ENCODE measurements at regions not wholly inside any gene's neighbourhood (a gene's known extent, or its start where the extent isn't known, plus 50 kb on each side); places are given as distances from the start of the nearest gene placed in this dataset.
"Not testable (repeated sequence)": the region's sequence is repeated elsewhere in the genome, so short reads cannot be mapped to it uniquely, and the experiment has no call there.

DNA sequence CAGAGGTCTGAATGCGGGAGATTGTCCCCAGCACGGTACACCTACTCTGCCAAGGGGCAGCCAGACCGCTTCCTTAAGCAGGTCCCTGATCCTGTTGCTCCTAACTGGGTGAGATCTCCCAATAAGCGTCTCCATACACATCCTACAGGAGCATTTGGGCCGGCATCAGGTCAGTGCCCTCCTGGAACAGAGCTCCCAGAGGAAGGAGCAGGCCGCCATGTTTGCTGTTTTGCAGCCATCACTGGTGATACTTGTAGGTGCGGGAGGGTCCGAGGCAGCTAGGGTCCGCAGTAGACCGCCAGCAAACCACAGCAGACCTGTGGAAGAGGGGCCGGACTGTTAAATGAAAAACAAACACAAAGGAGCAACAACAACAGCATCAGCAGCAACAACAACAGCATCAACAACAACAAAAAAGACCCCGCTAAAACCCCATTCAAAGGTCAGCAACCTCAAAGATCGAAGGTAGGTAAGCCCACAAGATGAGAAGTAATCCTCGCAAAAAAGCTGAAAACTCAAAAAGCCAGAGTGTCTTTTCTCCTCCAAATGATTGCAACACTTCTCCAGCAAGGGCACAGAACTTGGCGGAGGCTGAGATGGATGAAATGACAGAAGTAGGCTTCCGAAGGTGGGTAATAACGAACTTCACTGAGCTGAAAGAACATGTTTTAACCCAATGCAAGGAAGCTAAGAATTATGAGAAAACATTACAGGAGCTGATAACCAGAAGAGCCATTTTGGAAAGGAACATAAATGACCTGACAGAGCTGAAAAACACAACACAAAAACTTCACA lies 79.0 kb upstream of the CDH7 start:
- Histone ChIP-seq H3K4me3 (no peak overlapping the region), H3K27ac (no peak overlapping the region)

DNA sequence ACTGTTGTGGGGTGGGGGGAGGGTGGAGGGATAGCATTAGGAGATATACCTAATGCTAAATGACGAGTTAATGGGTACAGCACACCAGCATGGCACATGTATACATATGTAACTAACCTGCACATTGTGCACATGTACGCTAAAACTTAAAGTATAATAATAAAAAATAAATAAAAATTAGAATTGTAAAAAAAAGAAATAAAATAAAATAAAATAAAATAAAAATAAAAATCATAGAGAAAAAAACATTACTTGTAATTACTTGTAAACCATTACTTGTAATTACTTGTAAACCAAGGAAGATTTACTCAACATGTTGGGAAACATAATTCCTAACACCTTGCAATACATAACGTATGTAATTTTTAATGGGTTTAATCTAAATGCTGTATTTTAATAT lies 80.7 kb upstream of the CDH7 start:
- not testable (repeated sequence) for H3K27ac ChIP-seq, H3K4me3 ChIP-seq

DNA sequence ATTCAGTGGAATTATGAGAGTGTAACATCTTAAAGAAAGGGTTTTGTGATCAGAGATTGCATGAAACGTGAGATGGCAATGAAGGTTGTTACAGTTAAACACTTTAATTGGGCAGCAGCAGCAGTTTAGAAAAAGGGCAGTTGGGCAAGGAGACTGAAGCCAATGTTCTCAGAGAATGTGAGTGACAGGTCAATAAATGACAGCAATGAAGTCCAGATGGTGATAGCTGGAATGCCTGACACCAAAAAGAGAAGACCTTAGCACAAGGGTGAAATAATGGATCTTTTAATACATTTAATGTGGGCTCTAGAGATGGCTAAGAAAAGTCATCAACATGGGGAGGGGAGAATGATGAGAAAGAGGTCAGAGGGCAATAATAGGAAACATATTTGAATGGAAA lies 89.4 kb upstream of the CDH7 start:
- Histone ChIP-seq H3K4me3 (no peak overlapping the region), H3K27ac (no peak overlapping the region)

DNA sequence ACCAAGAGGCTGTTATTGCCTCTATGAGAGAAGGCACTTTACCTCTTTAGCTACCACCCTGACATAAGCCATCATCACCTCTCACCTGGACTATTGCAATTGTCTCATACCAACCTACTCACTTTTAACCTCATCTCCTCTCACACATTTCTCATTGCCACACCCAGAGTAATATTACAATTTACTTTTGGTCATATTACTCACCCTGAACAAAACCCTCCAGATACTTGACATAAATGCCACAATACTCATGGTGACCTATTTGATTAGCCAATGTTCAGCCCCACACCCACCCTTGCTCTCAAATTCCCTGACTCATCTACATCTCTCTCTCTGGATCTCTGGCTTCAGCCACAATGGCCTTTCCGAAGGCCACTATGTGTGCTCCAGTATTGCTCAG lies 90.9 kb upstream of the CDH7 start:
- Histone ChIP-seq H3K4me3 (no peak overlapping the region), H3K27ac (no peak overlapping the region)

DNA sequence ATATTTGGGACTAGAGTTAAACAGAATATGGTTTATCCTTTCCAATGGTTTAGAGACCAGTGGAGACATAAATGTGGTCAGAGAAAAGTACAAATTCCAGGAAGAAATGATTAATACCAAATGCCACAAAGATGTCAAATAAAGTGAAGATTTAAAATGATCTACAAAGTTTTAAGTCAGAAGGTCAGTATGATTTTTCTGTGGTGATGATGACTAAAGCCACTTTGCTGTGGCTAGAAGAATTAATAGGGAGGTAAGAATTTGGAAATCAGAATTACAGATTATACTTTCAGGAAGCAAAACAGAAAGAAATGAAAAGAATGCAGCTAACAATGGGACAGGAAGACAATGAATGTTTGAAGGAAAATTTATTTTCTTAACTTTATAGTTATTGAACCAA lies 91.5 kb upstream of the CDH7 start:
- H3K27ac ChIP-seq = no peak overlapping the region
- no peak overlapping the region for H3K4me3 ChIP-seq

DNA sequence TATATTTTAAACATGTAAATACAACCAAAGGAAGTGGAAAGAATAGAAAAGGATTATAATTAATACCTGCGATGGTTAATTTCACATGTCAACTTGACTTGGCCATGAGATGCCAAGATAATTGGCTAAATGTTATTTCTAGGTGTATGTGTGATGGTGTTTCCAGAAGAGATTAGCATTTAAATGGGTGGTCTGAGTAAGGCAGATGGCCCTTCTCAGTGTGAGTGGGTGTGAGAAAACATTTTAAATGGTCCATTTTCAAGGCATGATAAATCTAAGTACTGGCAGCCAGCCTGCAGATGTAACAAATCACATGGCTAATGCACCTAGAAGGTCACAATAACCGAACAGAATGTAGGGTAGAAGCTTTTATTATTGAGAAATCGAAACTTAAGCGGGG lies 99.6 kb upstream of the CDH7 start:
- no peak overlapping the region for H3K27ac ChIP-seq
- no peak overlapping the region for H3K4me3 ChIP-seq

DNA sequence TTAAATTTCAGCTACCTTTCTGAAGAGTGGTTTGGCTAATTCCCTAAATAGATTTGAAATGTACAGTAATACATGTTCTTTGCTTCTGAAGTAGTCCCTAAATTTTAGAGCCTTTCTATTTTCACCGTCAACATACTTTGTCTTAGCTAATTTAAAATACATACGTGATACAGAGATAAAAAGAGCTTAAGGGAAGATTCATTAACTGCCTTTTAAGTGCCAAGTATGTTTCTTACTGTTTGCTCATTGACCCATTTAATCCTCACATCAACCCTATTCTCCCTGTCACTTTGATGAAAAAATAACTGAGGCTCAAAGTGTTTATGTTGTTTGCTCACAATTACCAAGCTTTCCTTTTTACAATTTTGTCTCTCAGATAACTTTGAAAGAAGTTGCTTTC lies 118.6 kb upstream of the CDH7 start:
- Histone ChIP-seq H3K4me3 (no peak overlapping the region), H3K27ac (no peak overlapping the region)

DNA sequence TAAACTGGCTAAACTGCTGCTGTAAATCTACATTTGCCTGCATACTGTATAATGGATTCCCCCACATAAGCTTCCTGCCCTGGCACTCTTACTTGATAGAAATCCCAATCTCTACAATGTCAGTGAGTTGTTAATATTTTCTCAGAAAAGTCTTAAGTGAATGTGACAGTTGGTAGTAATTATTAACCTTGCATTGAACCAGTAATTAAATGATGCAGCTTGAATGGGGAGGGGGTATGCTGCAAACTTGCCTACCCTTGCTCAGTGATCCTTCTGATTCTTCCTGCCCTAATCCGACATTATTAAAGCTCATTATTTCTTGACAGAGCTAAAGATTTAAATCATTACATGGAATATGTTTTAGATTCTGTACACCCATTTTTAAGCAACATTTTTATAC lies 119.0 kb upstream of the CDH7 start:
- Histone ChIP-seq H3K27ac (no peak overlapping the region), H3K4me3 (no peak overlapping the region)

DNA sequence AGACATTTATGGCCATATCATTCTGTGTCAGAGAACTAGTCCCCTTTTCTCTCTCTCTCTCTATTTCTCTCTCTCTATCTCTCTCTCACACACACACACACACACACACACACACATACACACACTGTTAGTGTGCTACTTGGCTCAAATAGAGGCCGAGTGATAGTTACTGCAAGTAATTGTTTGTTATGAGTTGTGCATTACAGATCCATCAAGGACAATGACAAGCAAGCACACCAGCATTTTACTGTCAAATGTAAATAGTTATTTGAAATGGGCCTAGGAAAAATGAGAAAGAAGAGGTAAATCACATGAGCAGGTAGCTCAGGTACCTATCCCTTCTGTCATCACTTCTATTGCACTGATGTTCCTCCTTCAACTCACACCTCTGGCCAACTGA lies 122.4 kb upstream of the CDH7 start:
- Histone ChIP-seq H3K4me3 (no peak overlapping the region), H3K27ac (no peak overlapping the region)

DNA sequence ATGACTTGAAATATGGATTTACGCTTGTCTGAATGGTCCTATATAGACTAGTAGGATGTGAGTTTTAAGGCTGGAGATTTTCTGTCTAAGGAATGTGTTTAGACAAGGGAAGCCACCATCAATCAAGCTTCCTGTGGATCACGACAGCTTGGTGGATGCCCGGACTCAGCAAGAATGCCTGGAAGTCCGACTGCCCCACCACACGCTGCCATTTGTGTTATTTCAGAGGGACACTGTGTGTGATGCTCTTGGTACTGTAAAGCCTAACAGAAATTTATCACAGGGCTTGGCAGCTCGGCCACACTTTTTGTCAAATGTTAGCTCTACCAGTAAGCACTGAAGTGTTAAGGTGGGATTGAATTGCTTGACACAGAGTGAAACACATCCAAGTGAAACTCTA lies 127.1 kb upstream of the CDH7 start:
- Histone ChIP-seq H3K4me3 (no peak overlapping the region), H3K27ac (no peak overlapping the region)

DNA sequence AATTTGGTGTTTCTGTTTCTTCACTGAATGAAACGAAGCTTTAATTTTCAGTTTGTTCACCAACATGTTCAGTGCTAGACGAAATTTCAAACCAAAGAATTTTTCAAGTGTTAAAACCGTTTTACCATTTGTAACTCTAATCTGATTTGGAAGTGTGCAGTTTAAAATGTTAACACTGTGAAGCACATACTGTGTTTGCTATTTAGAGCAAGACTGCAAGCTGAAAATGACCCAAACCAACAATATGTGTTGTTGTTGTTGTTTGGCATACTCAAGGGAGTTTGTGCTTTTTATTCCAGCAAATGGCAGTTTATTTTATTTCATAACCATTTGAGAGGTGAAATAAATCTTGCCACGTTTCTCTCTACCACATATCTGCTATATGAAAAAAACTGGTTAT lies 128.4 kb upstream of the CDH7 start:
- no peak overlapping the region for H3K4me3 ChIP-seq
- H3K27ac ChIP-seq = no peak overlapping the region

DNA sequence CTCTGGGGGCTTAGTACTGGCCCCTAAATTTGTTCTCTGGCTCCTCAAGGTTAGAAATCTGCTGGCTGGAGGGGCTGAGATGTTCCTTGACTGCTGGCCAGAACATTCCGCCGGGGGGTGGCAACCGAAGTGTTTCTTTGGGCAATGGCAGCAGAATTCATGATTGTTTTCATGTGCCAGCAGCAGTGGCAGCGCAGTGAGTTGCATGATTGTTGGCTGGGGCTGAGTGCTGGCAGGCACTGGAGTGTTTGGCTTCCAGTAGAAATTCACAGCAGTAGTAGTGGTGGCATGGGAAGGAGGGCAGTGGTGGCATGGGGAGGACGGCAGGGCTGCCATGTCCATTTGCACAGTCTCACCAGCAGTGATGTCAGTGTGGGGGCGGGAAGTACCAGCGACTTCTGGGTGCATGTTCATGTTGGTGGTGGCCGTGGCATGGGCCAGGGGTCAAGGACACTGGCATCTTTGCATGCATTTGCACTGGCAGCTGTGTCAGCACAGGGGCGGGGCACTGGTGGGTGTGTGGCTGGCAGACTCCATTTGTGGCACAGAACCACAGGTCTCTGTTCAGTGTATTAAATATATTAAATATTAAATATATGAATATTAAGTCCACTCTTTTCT lies 130.6 kb upstream of the CDH7 start:
- no peak overlapping the region for H3K27ac ChIP-seq

DNA sequence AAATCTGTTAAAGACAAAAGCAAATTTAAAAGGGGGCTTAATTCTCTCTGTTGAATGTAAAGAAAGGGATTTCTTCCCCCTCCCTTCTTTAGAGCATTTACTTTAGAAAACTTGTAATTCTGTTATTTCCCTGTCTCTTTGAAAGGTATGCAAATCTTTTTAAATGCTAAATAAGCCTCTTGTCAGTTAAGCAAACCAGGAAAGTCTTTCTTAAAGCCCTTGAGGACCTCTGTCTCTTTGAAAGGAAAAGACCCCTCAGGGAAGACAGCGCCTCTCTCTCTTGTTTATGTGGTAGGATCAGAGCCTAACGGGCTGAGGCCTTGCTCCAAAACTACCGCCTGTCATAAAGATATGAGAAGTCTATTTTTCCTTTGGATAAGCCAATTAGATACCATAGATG lies 139.9 kb upstream of the CDH7 start:
- Histone ChIP-seq H3K4me3 (no peak overlapping the region), H3K27ac (no peak overlapping the region)

More for the DNA sequence above, 130.6 kb upstream of the CDH7 start:
- no peak overlapping the region for H3K4me3 ChIP-seq

DNA sequence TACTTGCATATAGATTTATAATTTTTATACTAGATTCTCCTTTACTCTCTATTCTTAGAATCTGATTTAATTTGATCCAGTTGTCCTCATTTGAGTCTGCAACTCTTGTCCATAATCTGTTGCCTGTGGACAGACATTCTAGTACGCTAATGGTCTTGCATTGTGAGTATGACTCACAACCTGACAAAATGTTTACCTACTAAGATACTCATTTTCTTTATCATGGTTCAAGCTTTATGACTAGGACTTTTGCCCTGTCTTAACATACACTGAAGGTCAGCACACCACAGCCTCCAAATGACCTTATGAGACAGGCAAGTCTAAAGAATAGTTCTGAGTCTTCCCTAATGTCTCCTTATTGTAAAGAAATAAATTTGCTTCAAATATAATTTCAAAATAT lies 142.3 kb upstream of the CDH7 start:
- H3K4me3 ChIP-seq = no peak overlapping the region
- H3K27ac ChIP-seq = no peak overlapping the region

DNA sequence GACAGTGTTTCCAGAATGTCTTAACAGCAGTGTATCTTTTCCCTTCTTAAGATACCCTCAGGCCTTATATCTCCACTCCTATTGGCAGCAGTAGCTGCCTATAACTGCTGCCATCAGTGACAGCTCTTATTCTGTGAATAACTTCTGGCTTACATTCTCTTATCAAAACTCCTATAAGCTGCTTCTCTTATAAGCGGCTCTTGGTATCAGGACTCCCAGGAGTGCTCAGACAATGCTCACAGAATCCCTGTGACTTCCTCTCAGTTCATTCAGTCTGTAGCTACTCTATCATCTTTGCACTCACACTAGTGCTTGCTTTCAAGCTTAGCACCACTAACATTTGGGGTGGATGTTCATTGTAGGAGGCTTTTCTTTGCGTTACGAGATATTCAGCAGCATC lies 143.7 kb upstream of the CDH7 start:
- H3K4me3 ChIP-seq = no peak overlapping the region
- H3K27ac ChIP-seq = no peak overlapping the region

DNA sequence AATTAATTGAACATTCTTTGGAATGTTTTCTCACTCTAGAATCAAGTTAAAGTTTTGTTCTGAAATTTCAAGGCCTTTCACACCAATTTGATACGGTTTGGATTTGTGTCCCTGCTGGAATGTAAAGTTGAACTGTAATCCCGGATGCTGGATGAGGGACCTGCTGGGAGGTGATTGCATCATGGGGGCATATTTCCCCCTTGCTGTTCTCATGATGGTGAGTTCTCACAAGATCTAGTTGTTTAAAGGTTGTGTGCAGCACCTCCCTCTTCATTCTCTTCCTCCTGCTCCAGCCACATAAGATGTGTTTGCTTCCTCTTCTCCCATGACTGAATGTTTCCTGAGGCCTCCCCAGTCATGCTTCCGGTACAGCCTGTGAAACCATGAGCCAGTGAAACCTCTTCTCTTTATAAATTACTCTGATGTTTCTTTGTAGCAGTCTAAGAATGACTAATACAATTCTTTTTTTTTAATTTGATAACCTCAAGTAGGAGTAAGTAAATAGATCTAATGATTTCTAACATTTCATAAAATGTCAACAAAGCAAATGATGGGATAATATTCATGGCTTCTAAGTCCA lies 144.2 kb upstream of the CDH7 start:
- no peak overlapping the region for H3K4me3 ChIP-seq

DNA sequence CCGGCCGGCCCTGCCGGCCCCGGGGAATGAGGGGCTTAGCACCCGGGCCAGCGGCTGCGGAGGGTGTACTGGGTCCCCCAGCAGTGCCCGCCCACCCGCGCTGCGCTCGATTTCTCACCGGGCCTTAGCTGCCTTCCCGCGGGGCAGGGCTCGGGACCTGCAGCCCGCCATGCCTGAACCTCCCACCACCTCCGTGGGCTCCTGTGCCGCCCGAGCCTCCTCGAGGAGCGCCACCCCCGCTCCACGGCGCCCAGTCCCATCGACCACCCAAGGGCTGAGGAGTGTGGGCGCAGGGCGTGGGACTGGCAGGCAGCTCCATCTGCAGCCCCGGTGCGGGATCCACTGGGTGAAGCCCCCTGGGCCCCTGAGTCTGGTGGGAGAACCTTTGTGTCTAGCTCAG lies 145.5 kb upstream of the CDH7 start:
- not testable (repeated sequence) for H3K27ac ChIP-seq, H3K4me3 ChIP-seq

More for the DNA sequence above, 144.2 kb upstream of the CDH7 start:
- H3K27ac ChIP-seq = no peak overlapping the region

DNA sequence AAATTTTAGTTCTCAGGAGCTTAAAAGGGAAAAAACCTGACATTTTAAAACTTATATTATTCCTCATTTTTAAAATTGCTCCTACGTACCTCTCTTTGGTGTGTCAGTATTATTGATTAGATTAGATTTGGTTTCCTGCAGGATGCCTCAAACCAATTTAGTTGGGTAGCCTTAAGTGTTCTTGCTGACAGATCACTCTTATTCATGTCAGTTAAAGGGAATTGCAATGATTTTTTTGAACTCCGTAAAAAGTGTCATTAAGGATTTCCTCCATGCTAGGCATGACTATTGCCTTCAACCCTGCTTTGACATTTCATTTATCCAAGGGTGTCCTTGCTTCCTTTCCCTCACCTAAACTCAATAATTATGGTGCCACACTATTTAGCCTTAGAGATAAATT lies 149.0 kb upstream of the CDH7 start:
- H3K4me3 ChIP-seq = no peak overlapping the region
- no peak overlapping the region for H3K27ac ChIP-seq

DNA sequence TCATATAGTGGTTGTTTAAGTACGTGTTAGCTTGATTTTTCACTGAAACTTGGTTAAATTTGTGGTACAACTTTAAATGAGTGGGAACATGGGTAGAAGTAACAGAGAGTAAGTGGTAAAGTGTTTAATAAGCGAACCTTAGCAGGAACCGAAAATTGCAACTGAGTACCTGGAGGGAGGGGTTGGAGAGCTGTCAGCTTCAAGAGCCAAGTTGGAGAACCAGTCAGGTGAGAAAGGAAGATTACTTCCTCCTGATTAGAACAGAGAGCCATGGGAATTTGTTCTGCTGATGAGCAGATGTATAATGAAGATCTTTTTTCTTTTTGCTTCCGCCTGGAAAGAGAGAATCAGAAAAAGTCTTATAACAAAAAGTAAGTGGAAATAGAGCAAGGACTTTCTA lies 158.4 kb upstream of the CDH7 start:
- Histone ChIP-seq H3K27ac (no peak overlapping the region), H3K4me3 (no peak overlapping the region)

DNA sequence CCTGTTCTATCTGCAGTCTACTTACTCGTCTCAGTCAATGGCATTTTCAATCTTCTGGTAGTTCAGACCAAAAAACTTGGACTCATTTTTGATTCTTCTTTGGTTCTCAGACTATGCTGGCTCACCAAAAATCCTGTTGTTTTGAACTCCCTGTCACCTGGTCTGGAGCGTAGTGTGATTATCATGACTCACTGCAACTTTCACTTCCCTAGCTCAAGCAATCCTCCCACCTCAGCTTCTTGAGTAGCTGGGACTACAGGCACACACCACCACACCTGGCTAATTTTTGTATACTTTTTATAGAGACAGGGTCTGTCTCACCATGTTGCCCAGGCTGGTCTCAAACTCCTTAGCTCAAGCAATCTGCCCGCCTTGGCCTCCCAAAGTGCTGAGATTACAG lies 163.3 kb upstream of the CDH7 start:
- H3K27ac ChIP-seq = no peak overlapping the region
- H3K4me3 ChIP-seq = no peak overlapping the region

DNA sequence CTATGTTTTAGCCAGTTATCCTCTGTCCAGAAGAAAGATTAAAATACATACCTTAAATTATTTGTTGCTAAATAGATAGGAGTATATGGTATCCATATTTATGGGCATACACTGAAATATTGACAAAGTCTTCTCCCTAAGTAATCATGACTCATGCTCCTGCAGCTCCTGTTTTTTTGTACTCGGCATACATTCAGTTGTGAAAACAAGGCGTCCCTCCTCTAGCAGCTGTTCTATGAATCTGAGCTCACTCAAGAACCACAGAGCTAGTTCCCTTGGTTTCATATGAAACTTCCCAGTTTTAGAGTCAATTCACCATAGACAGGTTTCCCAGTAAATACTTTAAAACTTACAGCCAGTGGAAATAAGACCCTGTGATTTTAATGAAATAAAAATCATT lies 168.7 kb upstream of the CDH7 start:
- H3K4me3 ChIP-seq, H3K27ac ChIP-seq: not testable (repeated sequence)

DNA sequence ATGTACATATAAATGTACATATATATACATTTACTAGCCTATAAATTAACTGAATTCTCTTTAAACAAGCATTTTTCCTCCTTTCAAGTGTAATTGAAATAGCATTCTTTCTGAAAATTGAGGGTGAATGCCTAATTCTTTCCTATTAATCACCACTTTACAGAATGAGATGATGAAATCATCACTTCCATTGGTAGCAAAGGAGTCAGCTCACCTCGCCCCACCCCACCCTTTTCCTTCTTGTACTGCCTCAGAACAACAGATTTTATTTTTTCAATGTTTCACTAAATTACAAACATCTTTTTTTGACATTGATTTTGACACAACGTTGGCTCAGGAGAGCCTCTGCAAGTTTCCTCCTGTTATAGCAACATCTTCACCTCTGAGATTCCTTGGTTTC lies 181.9 kb upstream of the CDH7 start:
- H3K4me3 ChIP-seq = no peak overlapping the region
- no peak overlapping the region for H3K27ac ChIP-seq

Data from skin epidermis (tissue), 12 donors.